GM23338 (cell line): ENCODE measurements at regions not wholly inside any gene's neighbourhood (a gene's known extent, or its start where the extent isn't known, plus 50 kb on each side); places are given as distances from the start of the nearest gene placed in this dataset.

ENCODE experiments used
- ATAC-seq: fragments of 200-7000 bp; cut with Tn5 transposase; 3 replicates; pipeline ENCODE4 v1.9.1; 2020
- DNase-seq: peaks from one replicate; pipeline ENCODE4 v3.0.0-alpha.2; 2015; ENCODE audit warnings: low spot score
- H2AFZ ChIP-seq: fragments of 200-600 bp; sonication (generic); 2 replicates; pipeline ENCODE4 v1.8.0; 2016; ENCODE audit warnings: antibody characterized with exemption, mild to moderate bottlenecking, moderate library complexity
- H3F3A ChIP-seq: fragments of 200-600 bp; sonication (generic); replicated peaks from 2 replicates; pipeline ENCODE4 v1.8.0; 2017; ENCODE audit warnings: antibody characterized with exemption, mixed run types, low read depth
- H3K27ac ChIP-seq: fragments of 200-600 bp; sonication (generic); 2 replicates; pipeline ENCODE4 v1.6.1; 2016; ENCODE audit warnings: low read depth
- H3K27me3 ChIP-seq: fragments of 200-600 bp; sonication (generic); 2 replicates; pipeline ENCODE4 v1.8.0; 2016; ENCODE audit warnings: mild to moderate bottlenecking, mixed run types, moderate library complexity; ENCODE audit not compliant: insufficient read depth
- H3K36me3 ChIP-seq: fragments of 200-600 bp; sonication (generic); 2 replicates; pipeline ENCODE4 v1.8.0; 2016; ENCODE audit warnings: mild to moderate bottlenecking; ENCODE audit not compliant: insufficient read depth
- H3K4me1 ChIP-seq: fragments of 200-600 bp; sonication (generic); 2 replicates; pipeline ENCODE4 v1.8.0; 2016; ENCODE audit warnings: mild to moderate bottlenecking, moderate library complexity; ENCODE audit not compliant: insufficient read depth
- H3K4me2 ChIP-seq: fragments of 200-600 bp; sonication (generic); 2 replicates; pipeline ENCODE4 v1.7.1; 2017; ENCODE audit warnings: mixed run types
- H3K4me3 ChIP-seq: fragments of 200-600 bp; sonication (generic); 2 replicates; pipeline ENCODE4 v1.6.1; 2016; ENCODE audit warnings: mixed run types
- H3K79me2 ChIP-seq: fragments of 200-600 bp; sonication (generic); replicated peaks from 2 replicates; pipeline ENCODE4 v1.8.0; 2017; ENCODE audit warnings: mild to moderate bottlenecking; ENCODE audit not compliant: insufficient read depth
- H3K9me2 ChIP-seq: fragments of 200-600 bp; sonication (generic); 2 replicates; pipeline ENCODE4 v1.8.0; 2017; ENCODE audit not compliant: insufficient read depth
- H4K20me1 ChIP-seq: fragments of 200-600 bp; sonication (generic); replicated peaks from 2 replicates; pipeline ENCODE4 v1.8.0; 2017; ENCODE audit warnings: mild to moderate bottlenecking; ENCODE audit not compliant: insufficient read depth
- H3K27ac Mint-ChIP-seq: 2 replicates; pipeline ENCODE4 v1.8.0; 2020; ENCODE audit warnings: inconsistent platforms, mild to moderate bottlenecking, moderate library complexity, mixed read lengths
- H3K27me3 Mint-ChIP-seq: 3 replicates; pipeline ENCODE4 v1.8.0; 2022; ENCODE audit warnings: low read depth, mild to moderate bottlenecking, moderate library complexity, mixed read lengths, inconsistent platforms; ENCODE audit not compliant: insufficient read depth, poor library complexity
- H3K36me3 Mint-ChIP-seq: 3 replicates; pipeline ENCODE4 v1.8.0; 2021; ENCODE audit warnings: low read depth, mild to moderate bottlenecking, inconsistent platforms, moderate library complexity, mixed read lengths
- H3K4me1 Mint-ChIP-seq: 3 replicates; pipeline ENCODE4 v1.8.0; 2020; ENCODE audit warnings: mild to moderate bottlenecking, inconsistent platforms, mixed read lengths
- H3K4me3 Mint-ChIP-seq: 3 replicates; pipeline ENCODE4 v1.8.0; 2021; ENCODE audit warnings: moderate library complexity, mild to moderate bottlenecking, inconsistent platforms, mixed read lengths
- H3K9me3 Mint-ChIP-seq: 3 replicates; pipeline ENCODE4 v1.8.0; 2020; ENCODE audit warnings: moderate library complexity, mild to moderate bottlenecking, inconsistent platforms, mixed read lengths
- CREB1 ChIP-seq: fragments of 250-450 bp; sonication (Bioruptor Pico); IDR thresholded peaks from 2 replicates; pipeline ENCODE4 v1.5.0; 2020; ENCODE audit warnings: low read depth, mild to moderate bottlenecking, moderate library complexity
- POLR2AphosphoS5 ChIP-seq: IDR thresholded peaks from 2 replicates; pipeline ENCODE4 v1.6.1; 2016; ENCODE audit warnings: antibody characterized with exemption, low read depth
- REST ChIP-seq: IDR thresholded peaks from one replicate; pipeline ENCODE4 v1.6.1; 2018; ENCODE audit warnings: antibody characterized with exemption; ENCODE audit not compliant: unreplicated experiment
- ZNF331 ChIP-seq: fragments of 250-450 bp; sonication (Bioruptor Pico); IDR thresholded peaks from 2 replicates; pipeline ENCODE4 v1.5.0; 2020; ENCODE audit warnings: low read depth, mild to moderate bottlenecking, moderate library complexity
- ZNF462 ChIP-seq: fragments of 250-450 bp; sonication (Bioruptor Pico); IDR thresholded peaks from 2 replicates; pipeline ENCODE4 v1.5.0; 2020; ENCODE audit warnings: mild to moderate bottlenecking, moderate library complexity

- Mint-ChIP-seq H3K27me3 (peaks cover 7% of the 10 kb centered on the region), H3K4me1 (peaks cover 1% of the 10 kb centered on the region), H3K27ac (no peak overlapping the region), H3K9me3 (peaks cover 9% of the 10 kb centered on the region), H3K4me3 (no peak overlapping the region), H3K36me3 (no peaks in the 10 kb centered on the region; the same call in 1 of the 3 replicates)
- no peak for TF ChIP-seq CREB1 (CRISPR knock-in tag)
- TF ChIP-seq REST: no peak
- TF ChIP-seq ZNF331 (CRISPR knock-in tag): no peak
- TF ChIP-seq ZNF462 (CRISPR knock-in tag): no peak
- no peak for TF ChIP-seq POLR2AphosphoS5
- no peak for ATAC-seq
- no peaks in the 10 kb centered on the region for H3K79me2 ChIP-seq
- H3K27ac ChIP-seq: no peak overlapping the region
- H3K36me3 ChIP-seq: no peaks in the 10 kb centered on the region
- H3K4me2 ChIP-seq: no peak overlapping the region
- H3F3A ChIP-seq: no peaks in the 10 kb centered on the region
- 0 out of 2 replicates have a peak, but pooled peaks cover 7% of the 10 kb centered on the region for H3K9me2 ChIP-seq
- H3K4me1 ChIP-seq: no peaks in the 10 kb centered on the region
- no peak for DNase-seq
- H2AFZ ChIP-seq: no peak overlapping the region
- no peaks in the 10 kb centered on the region for H3K27me3 ChIP-seq
- H4K20me1 ChIP-seq: no peaks in the 10 kb centered on the region
- no peak overlapping the region for H3K4me3 ChIP-seq
Measured at GRCh38 chr1:31515936-31516335, 60.4 kb upstream of the TINAGL1 start.
